ENCODE measurements at regions not wholly inside any gene's neighbourhood (a gene's known extent, or its start where the extent isn't known, plus 50 kb on each side); places are given as distances from the start of the nearest gene placed in this dataset.

- no peak for DNase-seq (ENCODE audit: low spot score, unreplicated experiment)
Observed at GRCh38 chr5:44489759-44490158, 100.5 kb upstream of the FGF10 start.

DNA sequence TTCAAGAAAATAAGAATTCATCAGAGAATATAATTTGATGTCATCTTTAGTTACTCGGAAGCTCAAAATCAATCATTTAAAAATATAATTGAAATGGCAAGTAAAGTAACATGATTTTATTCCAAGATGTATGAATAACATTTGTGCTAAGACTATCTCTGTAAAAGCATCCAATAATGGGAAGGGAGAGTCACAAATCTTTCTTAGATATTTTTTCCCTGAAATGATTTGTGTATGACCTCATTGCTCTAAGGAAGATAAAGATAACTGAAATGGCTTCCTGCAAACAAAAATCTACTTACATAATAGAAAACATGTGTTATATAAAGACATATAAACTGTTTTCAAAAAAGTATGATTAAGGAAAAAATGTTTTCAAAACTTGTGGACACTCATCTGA is 97.4 kb upstream of the FGF10 start:
- no peaks in the 10 kb centered on the region for H3K36me3 Mint-ChIP-seq (ENCODE audit: insufficient read depth)
- TF ChIP-seq CTCF (IDR thresholded peaks at IDR 0.05; ENCODE audit: unreplicated experiment), result no peak
- H3K27me3 Mint-ChIP-seq, result no peaks in the 10 kb centered on the region
- DNase-seq (ENCODE audit: low spot score, unreplicated experiment), result no peak
- H3K4me3 Mint-ChIP-seq (ENCODE audit: low read depth), result no peak overlapping the region
- peaks cover 2% of the 10 kb centered on the region for H3K4me1 Mint-ChIP-seq (ENCODE audit: low read depth)
- H3K9me3 Mint-ChIP-seq (ENCODE audit: low read depth), result no peaks in the 10 kb centered on the region
- no peak overlapping the region for H3K27ac Mint-ChIP-seq

More at GRCh38 chr5:44489759-44490158, 100.5 kb upstream of the FGF10 start:
- H3K4me3 Mint-ChIP-seq (ENCODE audit: low read depth), result no peak overlapping the region
- no peak for TF ChIP-seq CTCF (IDR thresholded peaks at IDR 0.05; ENCODE audit: unreplicated experiment)
- no peaks in the 10 kb centered on the region for H3K27me3 Mint-ChIP-seq
- H3K4me1 Mint-ChIP-seq (ENCODE audit: low read depth), result peaks cover 2% of the 10 kb centered on the region
- H3K27ac Mint-ChIP-seq, result no peak overlapping the region
- no peaks in the 10 kb centered on the region for H3K36me3 Mint-ChIP-seq (ENCODE audit: insufficient read depth)
- H3K9me3 Mint-ChIP-seq (ENCODE audit: low read depth), result peaks cover 3% of the 10 kb centered on the region

- Mint-ChIP-seq H3K36me3 (ENCODE audit: insufficient read depth) (no peaks in the 10 kb centered on the region), H3K9me3 (ENCODE audit: low read depth) (peaks cover 6% of the 10 kb centered on the region)
- DNase-seq (ENCODE audit: low spot score, unreplicated experiment), result no peak
Observed at GRCh38 chr5:44454002-44454401, 64.8 kb upstream of the FGF10 start.

DNA sequence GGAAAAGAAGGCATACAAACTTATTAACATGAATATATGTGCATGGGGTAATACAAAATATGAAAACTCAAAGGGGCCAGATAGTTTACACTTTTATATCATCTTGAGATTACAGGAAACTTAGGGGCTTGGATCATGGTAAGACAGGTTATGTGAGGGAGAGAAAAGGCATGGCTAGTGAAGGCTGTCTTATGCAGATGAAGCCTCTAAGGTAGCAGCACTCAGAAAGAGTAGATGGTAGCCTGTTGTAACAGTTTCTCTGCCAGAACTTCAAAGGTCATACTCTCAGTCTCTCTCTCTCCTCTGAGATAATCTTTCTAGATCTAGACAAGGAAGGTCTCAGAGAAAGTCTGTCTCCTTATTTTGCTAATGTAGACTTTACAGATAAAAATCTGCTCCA is 57.2 kb upstream of the FGF10 start:
- Mint-ChIP-seq H3K4me3 (ENCODE audit: low read depth) (no peak overlapping the region), H3K27ac (no peak overlapping the region), H3K4me1 (ENCODE audit: low read depth) (peaks cover 2% of the 10 kb centered on the region), H3K27me3 (no peaks in the 10 kb centered on the region), H3K9me3 (ENCODE audit: low read depth) (no peaks in the 10 kb centered on the region), H3K36me3 (ENCODE audit: insufficient read depth) (no peaks in the 10 kb centered on the region)
- TF ChIP-seq CTCF (IDR thresholded peaks at IDR 0.05; ENCODE audit: unreplicated experiment), result no peak
- no peak for DNase-seq (ENCODE audit: low spot score, unreplicated experiment)

More at GRCh38 chr5:44454002-44454401, 64.8 kb upstream of the FGF10 start:
- TF ChIP-seq CTCF (IDR thresholded peaks at IDR 0.05; ENCODE audit: unreplicated experiment), result no peak
- Mint-ChIP-seq H3K27me3 (no peaks in the 10 kb centered on the region), H3K4me3 (ENCODE audit: low read depth) (no peak overlapping the region), H3K27ac (no peak overlapping the region), H3K4me1 (ENCODE audit: low read depth) (peaks cover 3% of the 10 kb centered on the region)

DNA sequence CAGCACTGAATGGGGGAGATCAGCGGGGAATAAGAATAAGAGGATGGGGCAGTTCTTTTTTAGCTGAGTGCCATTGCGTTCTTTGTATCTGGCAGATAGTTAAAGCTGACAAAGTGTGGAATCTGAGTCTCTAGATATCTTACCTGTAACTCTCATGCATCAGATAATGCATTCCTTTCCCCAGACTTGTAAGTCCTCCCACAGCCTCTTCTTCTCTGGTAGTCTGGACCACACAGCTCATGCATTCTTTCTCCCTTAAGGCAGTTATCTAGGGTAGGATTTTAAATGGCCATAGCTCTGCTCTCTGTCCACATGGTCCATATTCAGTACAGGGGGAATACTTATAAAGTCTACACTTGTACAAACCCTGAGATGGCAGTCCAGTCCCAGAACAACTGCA is 54.0 kb upstream of the FGF10 start:
- Mint-ChIP-seq H3K4me1 (ENCODE audit: low read depth) (peaks cover 2% of the 10 kb centered on the region), H3K27me3 (no peaks in the 10 kb centered on the region), H3K4me3 (ENCODE audit: low read depth) (no peak overlapping the region), H3K36me3 (ENCODE audit: insufficient read depth) (no peaks in the 10 kb centered on the region), H3K9me3 (ENCODE audit: low read depth) (no peaks in the 10 kb centered on the region), H3K27ac (no peak overlapping the region)
- DNase-seq (ENCODE audit: low spot score, unreplicated experiment), result no peak
- no peak for TF ChIP-seq CTCF (IDR thresholded peaks at IDR 0.05; ENCODE audit: unreplicated experiment)

Measured in progenitor cell of endocrine pancreas (in vitro differentiated cells).